ENCODE measurements at regions not wholly inside any gene's neighbourhood (a gene's known extent, or its start where the extent isn't known, plus 50 kb on each side); places are given as distances from the start of the nearest gene placed in this dataset.

- no peak for DNase-seq
- H3K36me3 ChIP-seq (ENCODE audit: low read depth), result no peaks in the 10 kb centered on the region
- intact Hi-C loops (cut with DNase I, micrococcal nuclease), result no loop called here
- no peak for ATAC-seq
- no peaks in the 10 kb centered on the region for H3K4me1 ChIP-seq (ENCODE audit: low read depth)
- no peak for TF ChIP-seq CTCF (IDR thresholded peaks at IDR 0.05)
- no peak overlapping the region for H3K4me3 ChIP-seq
- H3K9me3 ChIP-seq, result no peaks in the 10 kb centered on the region
These were observed 852.1 kb upstream of the MBL2 start for GRCh38 chr10:53624722-53625121.

GRCh38 chr10:53622201-53622600, 849.6 kb upstream of the MBL2 start:
- intact Hi-C loops (cut with DNase I, micrococcal nuclease), result no loop called here
- TF ChIP-seq CTCF (IDR thresholded peaks at IDR 0.05), result no peak
- ATAC-seq (no peak), DNase-seq (no peak)
- no peaks in the 10 kb centered on the region for H3K4me1 ChIP-seq (ENCODE audit: low read depth)
- H3K4me3 ChIP-seq, result no peak overlapping the region
- no peaks in the 10 kb centered on the region for H3K9me3 ChIP-seq
- H3K36me3 ChIP-seq (ENCODE audit: low read depth), result no peaks in the 10 kb centered on the region

GRCh38 chr10:53619671-53620070, 847.1 kb upstream of the MBL2 start:
- Histone ChIP-seq H3K9me3 (no peaks in the 10 kb centered on the region), H3K36me3 (ENCODE audit: low read depth) (no peaks in the 10 kb centered on the region), H3K4me1 (ENCODE audit: low read depth) (no peaks in the 10 kb centered on the region), H3K4me3 (no peak overlapping the region)
- no peak for TF ChIP-seq CTCF (IDR thresholded peaks at IDR 0.05)
- ATAC-seq (no peak), DNase-seq (no peak)
- intact Hi-C loops (cut with DNase I, micrococcal nuclease), result no loop called here

- DNase-seq, result no peak
- no peak for TF ChIP-seq CTCF (IDR thresholded peaks at IDR 0.05)
- intact Hi-C loops (cut with DNase I, micrococcal nuclease), result no loop called here
- ATAC-seq, result no peak
- no peaks in the 10 kb centered on the region for H3K36me3 ChIP-seq (ENCODE audit: low read depth)
- no peaks in the 10 kb centered on the region for H3K9me3 ChIP-seq
- no peak overlapping the region for H3K4me3 ChIP-seq
- no peaks in the 10 kb centered on the region for H3K4me1 ChIP-seq (ENCODE audit: low read depth)
These were observed 835.1 kb upstream of the MBL2 start for GRCh38 chr10:53607691-53608090.

DNA sequence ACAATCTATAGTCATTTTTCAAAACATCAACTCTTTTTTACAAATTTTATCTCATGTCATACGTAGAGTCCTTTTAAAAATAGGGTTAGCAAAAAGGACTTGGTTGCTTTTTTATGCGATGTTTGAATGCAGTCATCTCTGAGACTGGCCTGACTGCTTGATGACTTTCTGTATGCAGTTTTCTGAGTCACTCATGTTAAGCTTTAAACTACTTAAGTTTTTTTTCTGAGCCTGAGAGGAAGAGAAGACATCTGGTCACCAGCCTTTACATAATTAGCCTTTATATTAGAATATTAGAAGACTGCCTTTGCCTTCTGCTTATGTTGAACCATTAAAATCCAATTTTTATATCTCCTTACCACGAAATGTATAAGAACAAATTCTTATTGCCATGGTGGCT, 834.4 kb upstream of the MBL2 start:
- no peak for TF ChIP-seq CTCF (IDR thresholded peaks at IDR 0.05)
- Histone ChIP-seq H3K9me3 (no peaks in the 10 kb centered on the region), H3K4me1 (ENCODE audit: low read depth) (no peaks in the 10 kb centered on the region), H3K4me3 (no peak overlapping the region), H3K36me3 (ENCODE audit: low read depth) (no peaks in the 10 kb centered on the region)
- intact Hi-C loops (cut with DNase I, micrococcal nuclease), result no loop called here
- ATAC-seq (no peak), DNase-seq (no peak)

- H3K9me3 ChIP-seq, result no peaks in the 10 kb centered on the region
- H3K4me1 ChIP-seq (ENCODE audit: low read depth), result no peaks in the 10 kb centered on the region
- peak in 1 of 3 donors; percentile 16 for DNase-seq
- intact Hi-C loops (cut with DNase I, micrococcal nuclease), result no loop called here
- ATAC-seq, result peak; percentile 53
- no peaks in the 10 kb centered on the region for H3K36me3 ChIP-seq (ENCODE audit: low read depth)
- H3K4me3 ChIP-seq, result no peak overlapping the region
- peak; percentile 57 for TF ChIP-seq CTCF (IDR thresholded peaks at IDR 0.05)
These were observed 828.8 kb upstream of the MBL2 start for GRCh38 chr10:53601260-53601875.

Measured in mucosa of descending colon (tissue), 3 donors.